HL-60 (cell line): ENCODE measurements at regions not wholly inside any gene's neighbourhood (a gene's known extent, or its start where the extent isn't known, plus 50 kb on each side); places are given as distances from the start of the nearest gene placed in this dataset.

Experiments
- DNase-seq, 2 experiments: peaks; one replicate each; pipeline ENCODE4 v3.0.0-alpha.2; 2010 to 2020; ENCODE audit warnings: low read depth in 1 of 2, low spot score in 1 of 2
- H3K27ac ChIP-seq: fragments of 250-450 bp; sonication (Bioruptor Pico); replicated peaks from 2 replicates; pipeline ENCODE4 v1.5.1; 2020; ENCODE audit warnings: mild to moderate bottlenecking, moderate library complexity
- H3K27me3 ChIP-seq: fragments of 250-450 bp; sonication (Bioruptor Pico); 2 replicates; pipeline ENCODE4 v1.5.1; 2021; ENCODE audit warnings: mild to moderate bottlenecking, moderate library complexity; ENCODE audit not compliant: insufficient read depth, poor library complexity, severe bottlenecking
- H3K4me3 ChIP-seq: replicated peaks from 2 replicates; pipeline ENCODE4 v1.5.1; 2011; ENCODE audit warnings: mild to moderate bottlenecking, control low read depth, low read length; ENCODE audit not compliant: insufficient read depth
- CTCF ChIP-seq: IDR thresholded peaks from one replicate; pipeline ENCODE4 v1.5.1; 2011; ENCODE audit warnings: low read length, control low read depth, inconsistent platforms; ENCODE audit not compliant: insufficient read depth
- GABPA ChIP-seq: IDR thresholded peaks from 2 replicates; pipeline ENCODE4 v1.6.1; 2012; ENCODE audit warnings: low read depth
- POLR2AphosphoS5 ChIP-seq: IDR thresholded peaks from 2 replicates; pipeline ENCODE4 v1.6.1; 2012; ENCODE audit warnings: low read depth
- REST ChIP-seq: IDR thresholded peaks from 2 replicates; pipeline ENCODE4 v1.6.1; 2012; ENCODE audit warnings: low read depth; ENCODE audit not compliant: insufficient replicate concordance
- SPI1 ChIP-seq: IDR thresholded peaks from 2 replicates; pipeline ENCODE4 v1.6.1; 2012; ENCODE audit warnings: low read depth, mild to moderate bottlenecking, borderline replicate concordance

- H3K27ac ChIP-seq: no peak overlapping the region
- TF ChIP-seq GABPA (no peak), SPI1 (no peak), REST (no peak), POLR2AphosphoS5 (no peak), CTCF (no peak)
- no peak overlapping the region for H3K4me3 ChIP-seq
- no peak for DNase-seq
- H3K27me3 ChIP-seq: no peaks in the 10 kb centered on the region
Measured at GRCh38 chr10:28097633-28098032, 98.8 kb upstream of the ODAD2 start.

GRCh38 chr10:28095791-28096378, 97.0 kb upstream of the ODAD2 start:
- DNase-seq: no peak
- H3K4me3 ChIP-seq: no peak overlapping the region
- no peaks in the 10 kb centered on the region for H3K27me3 ChIP-seq
- H3K27ac ChIP-seq: no peak overlapping the region
- no peak for TF ChIP-seq POLR2AphosphoS5
- no peak for TF ChIP-seq SPI1
- TF ChIP-seq CTCF: no peak
- TF ChIP-seq GABPA: no peak
- TF ChIP-seq REST: no peak

GRCh38 chr10:28094121-28094520, 95.2 kb upstream of the ODAD2 start:
- no peak overlapping the region for H3K27ac ChIP-seq
- H3K4me3 ChIP-seq: no peak overlapping the region
- H3K27me3 ChIP-seq: no peaks in the 10 kb centered on the region
- no peak for DNase-seq
- TF ChIP-seq GABPA: no peak
- TF ChIP-seq POLR2AphosphoS5: no peak
- TF ChIP-seq REST: no peak
- no peak for TF ChIP-seq CTCF
- no peak for TF ChIP-seq SPI1
